ENCODE measurements at regions not wholly inside any gene's neighbourhood (a gene's known extent, or its start where the extent isn't known, plus 50 kb on each side); places are given as distances from the start of the nearest gene placed in this dataset.

GRCh38 chr15:66651198-66651597, 50.8 kb upstream of the SMAD6 start (continued):
- TF ChIP-seq, protein P1, sequence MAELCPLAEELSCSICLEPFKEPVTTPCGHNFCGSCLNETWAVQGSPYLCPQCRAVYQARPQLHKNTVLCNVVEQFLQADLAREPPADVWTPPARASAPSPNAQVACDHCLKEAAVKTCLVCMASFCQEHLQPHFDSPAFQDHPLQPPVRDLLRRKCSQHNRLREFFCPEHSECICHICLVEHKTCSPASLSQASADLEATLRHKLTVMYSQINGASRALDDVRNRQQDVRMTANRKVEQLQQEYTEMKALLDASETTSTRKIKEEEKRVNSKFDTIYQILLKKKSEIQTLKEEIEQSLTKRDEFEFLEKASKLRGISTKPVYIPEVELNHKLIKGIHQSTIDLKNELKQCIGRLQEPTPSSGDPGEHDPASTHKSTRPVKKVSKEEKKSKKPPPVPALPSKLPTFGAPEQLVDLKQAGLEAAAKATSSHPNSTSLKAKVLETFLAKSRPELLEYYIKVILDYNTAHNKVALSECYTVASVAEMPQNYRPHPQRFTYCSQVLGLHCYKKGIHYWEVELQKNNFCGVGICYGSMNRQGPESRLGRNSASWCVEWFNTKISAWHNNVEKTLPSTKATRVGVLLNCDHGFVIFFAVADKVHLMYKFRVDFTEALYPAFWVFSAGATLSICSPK (IDR thresholded peaks at IDR 0.05; ENCODE audit: borderline replicate concordance) = no peak
- no peak for TF ChIP-seq TSHZ1 (CRISPR knock-in tag; IDR thresholded peaks at IDR 0.05)
- TF ChIP-seq ZNF133 (CRISPR knock-in tag; IDR thresholded peaks at IDR 0.05) = no peak
- TF ChIP-seq, protein P2, sequence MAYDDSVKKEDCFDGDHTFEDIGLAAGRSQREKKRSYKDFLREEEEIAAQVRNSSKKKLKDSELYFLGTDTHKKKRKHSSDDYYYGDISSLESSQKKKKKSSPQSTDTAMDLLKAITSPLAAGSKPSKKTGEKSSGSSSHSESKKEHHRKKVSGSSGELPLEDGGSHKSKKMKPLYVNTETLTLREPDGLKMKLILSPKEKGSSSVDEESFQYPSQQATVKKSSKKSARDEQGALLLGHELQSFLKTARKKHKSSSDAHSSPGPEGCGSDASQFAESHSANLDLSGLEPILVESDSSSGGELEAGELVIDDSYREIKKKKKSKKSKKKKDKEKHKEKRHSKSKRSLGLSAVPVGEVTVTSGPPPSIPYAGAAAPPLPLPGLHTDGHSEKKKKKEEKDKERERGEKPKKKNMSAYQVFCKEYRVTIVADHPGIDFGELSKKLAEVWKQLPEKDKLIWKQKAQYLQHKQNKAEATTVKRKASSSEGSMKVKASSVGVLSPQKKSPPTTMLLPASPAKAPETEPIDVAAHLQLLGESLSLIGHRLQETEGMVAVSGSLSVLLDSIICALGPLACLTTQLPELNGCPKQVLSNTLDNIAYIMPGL (CRISPR knock-in tag; IDR thresholded peaks at IDR 0.05) = no peak
- TF ChIP-seq NBN (IDR thresholded peaks at IDR 0.05; ENCODE audit: low read depth) = no peak
- TF ChIP-seq PRMT5 (CRISPR knock-in tag; IDR thresholded peaks at IDR 0.05) = no peak
- no peak for TF ChIP-seq MBD1 (CRISPR knock-in tag; IDR thresholded peaks at IDR 0.05)
- no peak for TF ChIP-seq EP300 (IDR thresholded peaks at IDR 0.05; ENCODE audit: low read length)
- TF ChIP-seq ADNP (tag; IDR thresholded peaks at IDR 0.05) = peak; percentile 46
- TF ChIP-seq BCOR (IDR thresholded peaks at IDR 0.05) = peak; percentile 82
- no peak for TF ChIP-seq ARID3A (IDR thresholded peaks at IDR 0.05; ENCODE audit: borderline replicate concordance, low read depth, low read length)
- TF ChIP-seq HDAC6 (IDR thresholded peaks at IDR 0.05; ENCODE audit: low read depth, low read length) = no peak
- TF ChIP-seq BRD9 (IDR thresholded peaks at IDR 0.05; ENCODE audit: low read depth, partially characterized antibody) = no peak
- TF ChIP-seq JUNB (CRISPR knock-in tag; conservative IDR thresholded peaks at IDR 0.05) = no peak
- TF ChIP-seq, protein P3, sequence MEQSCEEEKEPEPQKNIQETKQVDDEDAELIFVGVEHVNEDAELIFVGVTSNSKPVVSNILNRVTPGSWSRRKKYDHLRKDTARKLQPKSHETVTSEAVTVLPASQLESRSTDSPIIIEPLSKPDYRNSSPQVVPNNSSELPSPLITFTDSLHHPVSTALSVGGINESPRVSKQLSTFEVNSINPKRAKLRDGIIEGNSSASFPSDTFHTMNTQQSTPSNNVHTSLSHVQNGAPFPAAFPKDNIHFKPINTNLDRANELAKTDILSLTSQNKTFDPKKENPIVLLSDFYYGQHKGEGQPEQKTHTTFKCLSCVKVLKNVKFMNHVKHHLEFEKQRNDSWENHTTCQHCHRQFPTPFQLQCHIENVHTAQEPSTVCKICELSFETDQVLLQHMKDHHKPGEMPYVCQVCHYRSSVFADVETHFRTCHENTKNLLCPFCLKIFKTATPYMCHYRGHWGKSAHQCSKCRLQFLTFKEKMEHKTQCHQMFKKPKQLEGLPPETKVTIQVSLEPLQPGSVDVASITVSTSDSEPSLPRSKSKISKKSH (CRISPR knock-in tag; IDR thresholded peaks at IDR 0.05) = no peak
- no peak for TF ChIP-seq MAX (CRISPR knock-in tag; IDR thresholded peaks at IDR 0.05)

Measured in K562 (cell line).